EH (cell line): ENCODE measurements at regions not wholly inside any gene's neighbourhood (a gene's known extent, or its start where the extent isn't known, plus 50 kb on each side); places are given as distances from the start of the nearest gene placed in this dataset.

Experiments used
- DNase-seq: peaks from one replicate; pipeline ENCODE4 v3.0.0-alpha.2; 2015; ENCODE audit warnings: low read depth

DNA sequence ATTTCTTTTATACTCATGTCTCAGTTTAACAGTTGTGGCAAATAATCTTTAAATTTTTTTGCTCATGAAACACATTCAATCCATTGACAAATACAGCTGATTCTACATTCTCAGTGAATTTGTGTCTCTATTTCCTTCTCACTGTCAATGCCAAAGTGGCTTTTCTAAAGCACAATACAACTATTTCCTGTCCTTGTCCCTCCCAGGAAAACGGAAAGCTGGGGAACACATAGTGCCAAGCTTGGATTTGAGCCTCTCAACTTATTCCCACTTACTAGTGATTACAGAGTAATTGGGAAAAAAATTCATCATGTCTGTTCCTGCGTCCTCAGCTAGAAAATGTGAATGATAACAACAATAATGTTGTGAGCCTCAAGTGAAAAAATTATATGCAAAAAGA lies 899.7 kb upstream of the CDH2 start:
- no peak for DNase-seq

DNA sequence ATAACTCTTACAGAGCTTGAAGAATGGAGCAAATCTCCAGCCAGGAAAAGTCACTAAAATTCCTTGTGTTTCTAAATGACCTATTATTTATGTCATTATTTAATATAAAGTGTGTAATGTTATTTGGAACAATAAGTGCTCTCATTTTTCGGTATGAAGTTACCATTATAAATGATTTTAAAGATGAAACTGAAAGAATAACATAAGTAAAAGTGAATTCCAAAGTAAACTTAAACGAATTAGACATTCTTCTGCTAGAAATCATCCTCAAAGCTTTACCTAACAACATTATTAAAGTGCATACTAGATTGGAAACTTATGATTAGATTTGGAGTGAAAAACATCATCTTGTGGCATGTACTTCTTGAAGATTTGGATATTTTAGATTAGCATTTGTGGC lies 897.2 kb upstream of the CDH2 start:
- no peak for DNase-seq

DNA sequence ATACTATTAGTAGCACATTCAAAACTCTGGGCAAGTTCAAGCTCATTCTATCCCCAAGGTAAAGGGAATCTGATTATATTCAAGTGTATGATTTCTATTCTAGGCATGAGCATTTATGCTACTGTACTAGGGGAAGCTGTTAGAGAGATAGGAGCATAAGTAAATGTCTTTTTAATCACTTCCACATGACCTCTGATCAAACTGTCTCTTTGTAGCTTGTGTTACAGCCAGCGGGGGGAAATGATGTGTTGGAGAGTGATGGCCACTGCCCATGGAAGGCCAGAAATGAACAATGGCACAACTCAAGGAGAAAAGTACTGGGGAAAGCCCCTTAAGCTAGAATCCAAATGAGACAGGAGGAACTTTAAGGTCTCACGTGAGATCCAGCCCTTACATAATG lies 894.9 kb upstream of the CDH2 start:
- no peak for DNase-seq

DNA sequence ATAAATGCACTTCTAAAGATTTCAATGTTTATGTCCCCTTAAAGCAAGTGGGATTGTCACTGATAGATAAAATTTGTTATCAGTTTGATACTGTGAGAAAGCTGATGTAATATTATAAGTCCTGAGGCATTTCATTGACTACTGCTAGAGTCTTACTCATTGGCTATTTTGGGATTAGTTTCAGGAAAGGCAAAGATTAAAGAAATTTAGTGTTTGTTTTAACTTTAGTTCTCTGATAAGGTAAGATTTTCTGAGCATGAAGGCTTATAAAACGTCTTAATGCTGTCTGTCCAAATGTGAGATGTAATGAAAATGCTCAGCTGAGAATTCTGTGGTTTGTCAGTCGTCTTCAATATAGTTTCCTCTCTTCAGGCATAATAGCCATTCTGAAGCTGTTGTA lies 886.4 kb upstream of the CDH2 start:
- DNase-seq: no peak

- DNase-seq: no peak
Observed at GRCh38 chr18:29062921-29063320, 886.0 kb upstream of the CDH2 start.

DNA sequence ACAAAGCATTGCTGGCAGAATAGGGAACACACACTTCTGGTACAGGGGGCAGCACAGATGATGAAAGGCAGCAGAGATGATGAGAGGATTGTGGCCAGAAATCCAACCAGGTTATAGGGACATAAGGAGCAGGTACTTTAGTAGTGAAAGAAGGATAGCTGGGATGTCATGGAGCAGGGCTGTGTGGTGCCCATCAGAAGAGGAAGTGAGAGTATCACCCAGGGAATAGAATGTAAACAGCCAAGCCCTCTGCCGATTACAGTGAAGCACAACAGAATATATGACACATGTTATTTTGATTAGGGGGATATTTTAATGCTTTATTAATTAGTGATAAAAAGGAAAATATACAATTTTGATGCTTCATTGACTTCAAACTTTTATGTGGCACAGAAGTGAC lies 883.4 kb upstream of the CDH2 start:
- DNase-seq: no peak

DNA sequence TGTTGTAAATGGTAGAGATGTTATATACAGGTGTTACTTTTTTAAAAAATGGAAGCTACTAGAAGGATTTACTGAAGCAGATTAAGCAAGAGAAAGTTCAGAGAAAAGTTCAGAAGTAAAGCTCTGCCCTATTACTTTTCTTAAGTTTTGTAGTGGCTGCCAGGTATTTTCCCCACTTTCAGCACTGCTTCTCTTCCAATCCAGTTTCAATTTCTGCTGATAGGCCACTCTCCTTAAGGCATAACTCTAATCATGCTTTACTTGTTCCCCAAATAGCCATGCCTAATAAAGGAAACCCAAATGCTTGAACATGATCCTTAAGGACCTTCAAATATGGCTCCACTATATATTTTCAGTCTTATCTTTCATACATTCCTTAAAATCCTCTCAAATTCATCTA lies 880.8 kb upstream of the CDH2 start:
- no peak for DNase-seq

DNA sequence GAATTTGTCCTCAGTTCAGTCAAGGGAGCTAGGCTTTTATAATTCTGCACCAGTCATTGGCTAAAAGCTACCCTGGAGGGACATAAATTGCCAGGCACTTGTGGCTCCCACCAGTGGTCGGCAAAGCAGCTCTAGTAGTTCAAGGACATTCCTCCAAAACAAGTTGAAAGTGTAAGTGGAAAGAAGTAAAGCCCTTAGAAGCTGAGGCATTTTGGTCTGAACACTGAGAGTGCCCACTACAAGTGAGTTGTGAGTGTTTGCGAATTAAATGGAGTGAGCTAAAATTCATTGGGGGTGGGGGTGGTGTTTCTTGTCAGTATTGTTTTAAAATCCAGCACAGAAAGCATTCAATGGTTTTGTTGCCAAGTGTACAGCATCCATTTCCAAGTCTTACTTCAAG lies 879.9 kb upstream of the CDH2 start:
- no peak for DNase-seq

DNA sequence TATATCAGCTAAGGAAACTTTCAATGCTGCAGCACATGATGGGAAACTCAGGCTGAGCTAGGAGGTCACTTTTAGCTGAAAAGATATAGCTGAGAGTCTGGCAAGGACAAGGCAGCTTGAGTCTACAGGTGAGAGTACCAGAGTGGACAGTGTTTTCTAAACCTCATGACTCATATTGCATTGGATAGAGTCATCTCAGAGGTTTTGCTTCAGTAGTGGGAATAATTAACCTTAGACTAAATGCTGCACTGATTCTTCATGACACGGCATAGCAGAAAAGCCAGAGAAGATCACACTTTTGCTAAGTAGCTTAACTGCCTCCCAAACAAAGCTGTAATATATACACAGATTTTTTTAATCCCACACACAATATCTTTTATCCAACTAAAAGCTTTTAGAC lies 865.0 kb upstream of the CDH2 start:
- no peak for DNase-seq

DNA sequence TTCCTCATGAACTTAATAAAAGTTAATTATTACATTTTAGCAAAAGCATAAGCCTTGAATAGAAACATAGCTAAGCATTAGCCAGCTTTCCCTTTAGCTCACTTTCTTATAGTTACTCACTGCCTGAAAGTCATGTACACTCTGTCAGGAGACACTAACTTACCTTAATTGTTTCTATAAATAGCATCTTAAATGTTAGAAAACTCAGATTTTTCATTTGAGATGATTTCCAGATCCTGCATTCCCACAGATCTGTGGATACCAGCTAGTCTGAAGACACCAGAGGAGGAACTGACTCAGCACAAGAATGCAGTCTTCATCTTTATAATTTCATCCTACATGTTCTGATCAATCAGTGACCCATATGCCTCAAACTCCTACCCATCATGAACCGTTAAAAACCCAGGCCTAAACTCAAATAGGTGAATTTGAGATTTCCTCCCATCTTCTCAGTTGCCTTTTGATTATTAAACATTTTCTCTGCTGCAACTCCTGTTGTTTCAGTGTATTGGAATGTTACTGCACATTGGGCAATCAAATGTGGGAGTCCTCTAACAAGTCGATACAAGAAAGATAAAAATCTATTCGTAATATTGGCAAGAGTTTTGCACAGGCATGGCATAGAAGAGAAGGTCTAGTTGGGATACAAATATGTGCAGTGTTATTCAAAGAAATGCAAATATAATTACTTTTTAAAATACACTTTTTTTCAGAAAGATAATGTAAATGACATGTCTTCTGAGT lies 857.4 kb upstream of the CDH2 start:
- peak; percentile 27 for DNase-seq

DNA sequence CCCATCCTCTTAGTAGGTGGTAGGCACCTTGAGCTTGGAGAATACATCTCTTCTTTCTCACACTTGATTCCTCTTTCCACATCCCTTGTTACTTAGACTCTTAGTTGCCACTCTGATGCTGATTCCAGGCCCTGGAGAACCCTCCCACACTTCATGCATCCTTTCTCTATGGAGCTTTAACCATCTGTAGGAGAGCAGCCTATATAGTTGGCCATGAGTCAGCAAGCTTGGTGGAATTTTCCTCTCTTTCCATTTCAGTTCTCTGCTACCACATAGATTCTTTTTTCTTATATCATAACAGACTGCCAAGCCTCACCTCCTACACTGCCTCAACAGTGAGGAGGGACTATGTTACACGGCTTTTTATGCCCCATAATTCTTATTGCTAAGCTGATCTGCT lies 851.6 kb upstream of the CDH2 start:
- DNase-seq: no peak

- no peak for DNase-seq
Observed at GRCh38 chr18:29018976-29019375, 842.0 kb upstream of the CDH2 start.

- no peak for DNase-seq
Observed at GRCh38 chr18:29012883-29013465, 836.0 kb upstream of the CDH2 start.

GRCh38 chr18:29012364-29012763 lies 835.4 kb upstream of the CDH2 start:
- no peak for DNase-seq

GRCh38 chr18:29009250-29009803 lies 832.4 kb upstream of the CDH2 start:
- no peak for DNase-seq

- no peak for DNase-seq
Observed at GRCh38 chr18:29008809-29009208, 831.9 kb upstream of the CDH2 start.

DNA sequence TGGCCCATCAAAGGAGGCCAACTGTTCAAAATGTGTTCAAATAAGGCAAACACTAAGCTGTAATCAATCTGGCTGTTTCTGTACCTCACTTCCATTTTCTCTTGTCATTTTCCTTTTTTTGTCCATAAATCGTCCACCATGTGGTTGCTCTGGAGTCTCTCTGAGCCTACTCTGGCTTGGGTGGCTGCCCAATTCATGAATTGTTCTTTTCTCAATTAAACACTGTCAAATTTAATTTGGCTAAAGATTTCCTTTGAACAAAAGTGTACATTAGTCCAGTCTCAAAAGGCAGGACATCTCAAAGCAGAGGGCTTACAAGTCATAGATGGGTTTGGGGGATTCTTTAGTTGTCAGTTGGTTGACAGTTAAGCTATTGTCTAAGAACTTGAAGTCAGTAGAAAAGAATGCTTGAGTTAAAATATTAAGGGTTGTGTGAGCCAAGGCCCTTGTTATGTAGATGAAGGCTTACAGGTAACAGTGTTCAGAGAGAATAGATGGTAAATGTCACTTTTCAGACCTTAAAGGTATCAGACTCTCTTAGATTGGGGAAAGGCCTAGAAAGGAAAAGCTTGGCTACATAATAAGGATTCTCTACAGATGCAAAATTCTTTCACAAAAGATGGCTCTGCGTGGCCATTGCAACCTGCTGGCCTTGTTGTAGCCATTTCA lies 831.2 kb upstream of the CDH2 start:
- DNase-seq: no peak

DNA sequence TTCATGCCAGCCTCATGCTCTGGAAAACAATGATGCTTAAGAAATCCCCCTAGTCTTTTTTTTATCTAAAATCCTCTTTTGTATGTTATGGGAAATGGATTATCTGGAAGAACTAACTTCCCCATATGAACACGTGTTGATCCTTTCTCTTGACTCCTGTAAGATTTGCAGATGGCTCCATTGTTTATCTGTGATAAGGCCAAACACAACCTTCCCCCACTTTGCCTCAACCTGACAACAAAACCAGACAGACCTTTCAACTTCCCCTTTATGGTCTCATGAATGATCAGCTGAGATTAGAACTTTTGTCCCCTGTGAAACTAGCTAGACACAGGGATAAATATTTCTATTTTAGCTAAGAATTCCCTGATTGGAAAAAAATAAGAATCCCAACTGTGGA lies 828.0 kb upstream of the CDH2 start:
- DNase-seq: no peak

- peak; percentile 3 for DNase-seq
Observed at GRCh38 chr18:29003194-29003593, 826.3 kb upstream of the CDH2 start.

DNA sequence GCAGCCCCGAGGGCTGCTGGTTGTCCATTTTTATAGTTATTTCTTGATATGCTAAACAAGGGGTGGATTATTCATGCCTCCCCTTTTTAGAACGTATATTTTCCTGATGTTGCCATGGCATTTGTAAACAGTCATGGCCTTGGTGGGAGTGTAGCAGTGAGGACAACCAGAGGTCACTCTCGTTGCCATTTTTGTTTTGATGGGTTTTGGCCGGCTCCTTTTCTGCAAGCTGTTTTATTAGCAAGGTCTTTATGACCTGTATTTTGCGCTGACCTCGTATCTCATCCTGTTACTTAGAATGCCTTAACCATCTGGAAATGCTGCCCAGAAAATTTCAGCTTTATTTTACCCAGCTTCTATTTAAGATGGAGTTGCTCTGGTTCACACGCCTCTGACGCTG lies 825.8 kb upstream of the CDH2 start:
- DNase-seq: peak; percentile 3

DNA sequence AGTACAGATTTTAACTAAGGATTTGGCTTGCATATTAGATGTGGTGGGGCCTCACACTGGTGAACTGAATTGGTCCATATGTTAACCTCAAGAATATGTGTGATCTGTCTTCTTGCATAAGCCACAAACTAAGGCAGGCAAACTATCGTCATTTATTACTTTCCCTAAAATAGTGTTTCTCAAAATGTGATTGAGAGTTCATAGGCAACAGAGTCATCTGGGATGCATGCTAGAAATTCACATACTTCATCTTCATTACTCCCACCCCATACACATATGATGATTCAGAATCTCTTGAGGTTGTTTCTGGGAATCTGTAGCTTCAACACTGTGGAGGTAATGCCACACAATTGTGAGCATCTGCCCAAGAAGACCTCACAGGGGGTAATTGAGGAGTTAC lies 822.8 kb upstream of the CDH2 start:
- peak; percentile 34 for DNase-seq

- no peak for DNase-seq
Observed at GRCh38 chr18:28995319-28995718, 818.4 kb upstream of the CDH2 start.

- peak; percentile 28 for DNase-seq
Observed at GRCh38 chr18:28984731-28985130, 807.8 kb upstream of the CDH2 start.
